ENCODE measurements at regions not wholly inside any gene's neighbourhood (a gene's known extent, or its start where the extent isn't known, plus 50 kb on each side); places are given as distances from the start of the nearest gene placed in this dataset.

- Histone ChIP-seq H3K9me3 (replicated peaks; ENCODE audit: control insufficient read depth, insufficient read depth, low read length) (no peaks in the 10 kb centered on the region), H3K9me1 (replicated peaks; ENCODE audit: control insufficient read depth, extremely low read depth, insufficient read depth, low read length) (no peaks in the 10 kb centered on the region), H3K79me2 (ENCODE audit: control insufficient read depth, insufficient read depth, low read length) (no peaks in the 10 kb centered on the region), H3K9ac (replicated peaks; ENCODE audit: extremely low read depth, insufficient read depth, low read length) (no peak overlapping the region), H3K4me1 (ENCODE audit: control insufficient read depth, extremely low read depth, insufficient read depth, low read length) (peaks cover 17% of the 10 kb centered on the region), H3K27me3 (ENCODE audit: control insufficient read depth in 2 of 2, insufficient read depth in 2 of 2, low read length in 2 of 2) (no peaks in the 10 kb centered on the region), H3K4me2 (ENCODE audit: insufficient read depth, low read length) (no peak overlapping the region), H3K36me3 (ENCODE audit: control insufficient read depth in 2 of 2, extremely low read depth in 1 of 2, insufficient read depth in 2 of 2, low read length in 2 of 2) (no peaks in the 10 kb centered on the region), H3K4me3 (replicated peaks in 1 of 3; ENCODE audit: insufficient read depth in 1 of 3, low read depth in 1 of 3, low read length in 3 of 3) (no peak overlapping the region), H3K27ac (ENCODE audit: insufficient read depth, low read depth, low read length) (no peak overlapping the region), H4K20me1 (replicated peaks; ENCODE audit: control insufficient read depth, extremely low read depth, insufficient read depth, low read length) (no peaks in the 10 kb centered on the region), H2AFZ (ENCODE audit: low read depth, low read length) (no peak overlapping the region)
- no TSS peak for BruUV-seq (replicated peaks)
- CTCF ChIA-PET = interaction anchor here (1.1 kb wide), 1 partner anchor 164 kb away, joined by 7 read pairs; no protein-coding TSS in a partner anchor
- TF ChIP-seq EZH2 (IDR thresholded peaks at IDR 0.05; ENCODE audit: borderline replicate concordance, low read depth, low read length, severe bottlenecking) (no peak), JUN (IDR thresholded peaks at IDR 0.05; ENCODE audit: borderline replicate concordance, insufficient read depth, insufficient read length, low read depth) (peak; percentile 37), MAX (IDR thresholded peaks at IDR 0.05; ENCODE audit: insufficient read depth, insufficient read length) (no peak), GATA2 (IDR thresholded peaks at IDR 0.05; ENCODE audit: insufficient read depth, insufficient read length, low read depth, low read length) (no peak), CTCF (IDR thresholded peaks at IDR 0.05; ENCODE audit: extremely low read depth in 1 of 2, insufficient read depth in 1 of 2, low read depth in 1 of 2, low read length in 2 of 2) (no peak), POLR2AphosphoS5 (IDR thresholded peaks at IDR 0.05; ENCODE audit: insufficient read depth, low read depth, low read length) (no peak), MYC (IDR thresholded peaks at IDR 0.05; ENCODE audit: low read depth, low read length) (no peak), FOS (IDR thresholded peaks at IDR 0.05; ENCODE audit: borderline replicate concordance, insufficient read depth, low read length) (peak; percentile 83), POLR2A (IDR thresholded peaks at IDR 0.05; ENCODE audit: low read depth, low read length) (no peak)
- FAIRE-seq (peak; percentile 49), DNase-seq (ENCODE audit: low read depth, low spot score) (peak; percentile 33)
- POLR2A ChIA-PET = no interaction called here
- dilution Hi-C loops (cut with MboI; ENCODE audit: extremely low pct_ligation_motif_present, low sequenced_read_pairs) (no loop called here), intact Hi-C loops (cut with micrococcal nuclease) (loop anchor here (10.0 kb wide), 1 partner anchor 705 kb away; the partner anchor contains the start of gene DUSP10)
Measured at GRCh38 chr1:221039616-221040015, 160.4 kb downstream of the HLX start.
